ENCODE measurements at regions not wholly inside any gene's neighbourhood (a gene's known extent, or its start where the extent isn't known, plus 50 kb on each side); places are given as distances from the start of the nearest gene placed in this dataset.

DNA sequence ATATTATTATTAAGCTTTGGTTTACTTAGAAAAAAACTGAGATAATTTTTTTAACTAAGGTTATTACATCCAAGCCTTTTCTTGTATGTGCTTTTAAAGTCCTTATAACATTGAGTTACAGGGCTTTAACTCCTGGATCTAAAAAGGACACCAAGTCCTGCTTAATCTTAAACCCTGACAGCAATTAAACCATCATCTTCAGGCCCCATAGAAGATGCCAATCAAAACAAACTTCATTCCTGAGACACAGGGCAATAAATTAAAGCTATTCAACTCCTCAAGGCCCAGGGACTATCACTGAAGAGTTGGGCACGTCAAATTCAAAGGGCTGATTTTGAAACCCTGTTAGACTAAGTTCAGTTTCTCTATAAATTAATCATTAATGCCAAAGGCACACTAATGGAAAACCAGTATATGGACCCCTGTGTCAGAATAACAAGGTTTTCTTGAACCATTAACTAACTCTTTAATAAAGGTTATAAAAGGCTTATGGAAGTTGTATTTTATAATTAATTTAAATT lies 1152.6 kb downstream of the NSUN3 start:
- TF ChIP-seq, protein P1, sequence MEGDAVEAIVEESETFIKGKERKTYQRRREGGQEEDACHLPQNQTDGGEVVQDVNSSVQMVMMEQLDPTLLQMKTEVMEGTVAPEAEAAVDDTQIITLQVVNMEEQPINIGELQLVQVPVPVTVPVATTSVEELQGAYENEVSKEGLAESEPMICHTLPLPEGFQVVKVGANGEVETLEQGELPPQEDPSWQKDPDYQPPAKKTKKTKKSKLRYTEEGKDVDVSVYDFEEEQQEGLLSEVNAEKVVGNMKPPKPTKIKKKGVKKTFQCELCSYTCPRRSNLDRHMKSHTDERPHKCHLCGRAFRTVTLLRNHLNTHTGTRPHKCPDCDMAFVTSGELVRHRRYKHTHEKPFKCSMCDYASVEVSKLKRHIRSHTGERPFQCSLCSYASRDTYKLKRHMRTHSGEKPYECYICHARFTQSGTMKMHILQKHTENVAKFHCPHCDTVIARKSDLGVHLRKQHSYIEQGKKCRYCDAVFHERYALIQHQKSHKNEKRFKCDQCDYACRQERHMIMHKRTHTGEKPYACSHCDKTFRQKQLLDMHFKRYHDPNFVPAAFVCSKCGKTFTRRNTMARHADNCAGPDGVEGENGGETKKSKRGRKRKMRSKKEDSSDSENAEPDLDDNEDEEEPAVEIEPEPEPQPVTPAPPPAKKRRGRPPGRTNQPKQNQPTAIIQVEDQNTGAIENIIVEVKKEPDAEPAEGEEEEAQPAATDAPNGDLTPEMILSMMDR (tag by site-specific recombination; IDR thresholded peaks at IDR 0.05), result no peak
- no peak for TF ChIP-seq ZNF626 (tag by site-specific recombination; IDR thresholded peaks at IDR 0.05)
- no peak for TF ChIP-seq ZNF324 (tag by site-specific recombination; IDR thresholded peaks at IDR 0.05)
- TF ChIP-seq, protein P2, sequence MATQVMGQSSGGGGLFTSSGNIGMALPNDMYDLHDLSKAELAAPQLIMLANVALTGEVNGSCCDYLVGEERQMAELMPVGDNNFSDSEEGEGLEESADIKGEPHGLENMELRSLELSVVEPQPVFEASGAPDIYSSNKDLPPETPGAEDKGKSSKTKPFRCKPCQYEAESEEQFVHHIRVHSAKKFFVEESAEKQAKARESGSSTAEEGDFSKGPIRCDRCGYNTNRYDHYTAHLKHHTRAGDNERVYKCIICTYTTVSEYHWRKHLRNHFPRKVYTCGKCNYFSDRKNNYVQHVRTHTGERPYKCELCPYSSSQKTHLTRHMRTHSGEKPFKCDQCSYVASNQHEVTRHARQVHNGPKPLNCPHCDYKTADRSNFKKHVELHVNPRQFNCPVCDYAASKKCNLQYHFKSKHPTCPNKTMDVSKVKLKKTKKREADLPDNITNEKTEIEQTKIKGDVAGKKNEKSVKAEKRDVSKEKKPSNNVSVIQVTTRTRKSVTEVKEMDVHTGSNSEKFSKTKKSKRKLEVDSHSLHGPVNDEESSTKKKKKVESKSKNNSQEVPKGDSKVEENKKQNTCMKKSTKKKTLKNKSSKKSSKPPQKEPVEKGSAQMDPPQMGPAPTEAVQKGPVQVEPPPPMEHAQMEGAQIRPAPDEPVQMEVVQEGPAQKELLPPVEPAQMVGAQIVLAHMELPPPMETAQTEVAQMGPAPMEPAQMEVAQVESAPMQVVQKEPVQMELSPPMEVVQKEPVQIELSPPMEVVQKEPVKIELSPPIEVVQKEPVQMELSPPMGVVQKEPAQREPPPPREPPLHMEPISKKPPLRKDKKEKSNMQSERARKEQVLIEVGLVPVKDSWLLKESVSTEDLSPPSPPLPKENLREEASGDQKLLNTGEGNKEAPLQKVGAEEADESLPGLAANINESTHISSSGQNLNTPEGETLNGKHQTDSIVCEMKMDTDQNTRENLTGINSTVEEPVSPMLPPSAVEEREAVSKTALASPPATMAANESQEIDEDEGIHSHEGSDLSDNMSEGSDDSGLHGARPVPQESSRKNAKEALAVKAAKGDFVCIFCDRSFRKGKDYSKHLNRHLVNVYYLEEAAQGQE (tag by site-specific recombination; IDR thresholded peaks at IDR 0.05), result no peak
- TF ChIP-seq RBAK (tag by site-specific recombination; IDR thresholded peaks at IDR 0.05), result no peak
- TF ChIP-seq YY1 (tag by site-specific recombination; IDR thresholded peaks at IDR 0.05), result no peak
- TF ChIP-seq SETDB1 (IDR thresholded peaks at IDR 0.05; ENCODE audit: insufficient read length, low read length), result no peak
- no peak for TF ChIP-seq ZNF76 (tag by site-specific recombination; IDR thresholded peaks at IDR 0.05; ENCODE audit: borderline replicate concordance, low read depth)
- TF ChIP-seq, protein P3, sequence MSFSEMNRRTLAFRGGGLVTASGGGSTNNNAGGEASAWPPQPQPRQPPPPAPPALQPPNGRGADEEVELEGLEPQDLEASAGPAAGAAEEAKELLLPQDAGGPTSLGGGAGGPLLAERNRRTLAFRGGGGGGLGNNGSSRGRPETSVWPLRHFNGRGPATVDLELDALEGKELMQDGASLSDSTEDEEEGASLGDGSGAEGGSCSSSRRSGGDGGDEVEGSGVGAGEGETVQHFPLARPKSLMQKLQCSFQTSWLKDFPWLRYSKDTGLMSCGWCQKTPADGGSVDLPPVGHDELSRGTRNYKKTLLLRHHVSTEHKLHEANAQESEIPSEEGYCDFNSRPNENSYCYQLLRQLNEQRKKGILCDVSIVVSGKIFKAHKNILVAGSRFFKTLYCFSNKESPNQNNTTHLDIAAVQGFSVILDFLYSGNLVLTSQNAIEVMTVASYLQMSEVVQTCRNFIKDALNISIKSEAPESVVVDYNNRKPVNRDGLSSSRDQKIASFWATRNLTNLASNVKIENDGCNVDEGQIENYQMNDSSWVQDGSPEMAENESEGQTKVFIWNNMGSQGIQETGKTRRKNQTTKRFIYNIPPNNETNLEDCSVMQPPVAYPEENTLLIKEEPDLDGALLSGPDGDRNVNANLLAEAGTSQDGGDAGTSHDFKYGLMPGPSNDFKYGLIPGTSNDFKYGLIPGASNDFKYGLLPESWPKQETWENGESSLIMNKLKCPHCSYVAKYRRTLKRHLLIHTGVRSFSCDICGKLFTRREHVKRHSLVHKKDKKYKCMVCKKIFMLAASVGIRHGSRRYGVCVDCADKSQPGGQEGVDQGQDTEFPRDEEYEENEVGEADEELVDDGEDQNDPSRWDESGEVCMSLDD (tag by site-specific recombination; IDR thresholded peaks at IDR 0.05), result no peak
- TF ChIP-seq ZBTB17 (tag by site-specific recombination; IDR thresholded peaks at IDR 0.05), result no peak

Measured in HEK293 (cell line).